ENCODE measurements at regions not wholly inside any gene's neighbourhood (a gene's known extent, or its start where the extent isn't known, plus 50 kb on each side); places are given as distances from the start of the nearest gene placed in this dataset.

DNA sequence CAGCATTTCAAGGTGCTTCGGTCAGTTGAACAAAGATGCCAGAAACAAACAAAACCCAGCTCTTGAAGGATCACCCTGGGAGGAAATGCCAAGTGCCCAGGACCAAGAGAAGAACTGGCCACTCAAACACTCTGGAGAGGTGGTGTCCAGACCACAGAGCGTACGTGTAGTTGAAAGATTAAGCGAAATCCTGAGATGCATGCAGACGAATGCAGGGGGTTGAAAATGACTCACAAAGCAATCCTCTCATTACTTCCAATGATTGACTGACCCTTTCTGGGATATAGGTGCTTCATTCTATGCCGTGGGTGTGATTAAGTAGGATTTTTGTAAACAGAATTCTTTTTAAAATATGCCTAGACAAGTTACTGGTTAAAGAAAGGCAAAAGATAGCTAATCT, 71.5 kb upstream of the ATXN1 start:
- ChIA-PET CTCF (no interaction called here), POLR2A (interaction anchor here (1.6 kb wide), 1 partner anchor 10 kb away, joined by 3 read pairs; no protein-coding TSS in a partner anchor)
- TF ChIP-seq L3MBTL2 (conservative IDR thresholded peaks at IDR 0.05), result no peak
- no peak for TF ChIP-seq FOXK2 (IDR thresholded peaks at IDR 0.05)
- no peak for TF ChIP-seq ZNF384 (IDR thresholded peaks at IDR 0.05)
- TF ChIP-seq SP1 (IDR thresholded peaks at IDR 0.05), result no peak
- TF ChIP-seq, protein P1, sequence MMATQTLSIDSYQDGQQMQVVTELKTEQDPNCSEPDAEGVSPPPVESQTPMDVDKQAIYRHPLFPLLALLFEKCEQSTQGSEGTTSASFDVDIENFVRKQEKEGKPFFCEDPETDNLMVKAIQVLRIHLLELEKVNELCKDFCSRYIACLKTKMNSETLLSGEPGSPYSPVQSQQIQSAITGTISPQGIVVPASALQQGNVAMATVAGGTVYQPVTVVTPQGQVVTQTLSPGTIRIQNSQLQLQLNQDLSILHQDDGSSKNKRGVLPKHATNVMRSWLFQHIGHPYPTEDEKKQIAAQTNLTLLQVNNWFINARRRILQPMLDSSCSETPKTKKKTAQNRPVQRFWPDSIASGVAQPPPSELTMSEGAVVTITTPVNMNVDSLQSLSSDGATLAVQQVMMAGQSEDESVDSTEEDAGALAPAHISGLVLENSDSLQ (IDR thresholded peaks at IDR 0.05), result no peak
- no peak for TF ChIP-seq BHLHE40 (IDR thresholded peaks at IDR 0.05; ENCODE audit: borderline replicate concordance)
- no peak for TF ChIP-seq LEF1 (IDR thresholded peaks at IDR 0.05; ENCODE audit: borderline replicate concordance)
- DNase-seq (ENCODE audit: extremely low spot score), result no peak

- TF ChIP-seq FOXK2 (IDR thresholded peaks at IDR 0.05) (no peak), ARNT (IDR thresholded peaks at IDR 0.05) (no peak), FOXM1 (IDR thresholded peaks at IDR 0.05; ENCODE audit: borderline replicate concordance) (no peak), LEF1 (IDR thresholded peaks at IDR 0.05; ENCODE audit: borderline replicate concordance) (no peak), SP1 (IDR thresholded peaks at IDR 0.05) (no peak), CTBP1 (IDR thresholded peaks at IDR 0.05; ENCODE audit: borderline replicate concordance) (no peak), L3MBTL2 (conservative IDR thresholded peaks at IDR 0.05) (no peak), ZNF384 (IDR thresholded peaks at IDR 0.05) (no peak), SUZ12 (IDR thresholded peaks at IDR 0.05) (no peak), ELF4 (IDR thresholded peaks at IDR 0.05) (no peak)
- TF ChIP-seq, protein P1 (IDR thresholded peaks at IDR 0.05), result no peak
- CTCF ChIA-PET, result no interaction called here
- POLR2A ChIA-PET, result interaction anchor here (1.6 kb wide), 1 partner anchor 9 kb away, joined by 3 read pairs; no protein-coding TSS in a partner anchor
- DNase-seq (ENCODE audit: extremely low spot score), result no peak
Observed at GRCh38 chr6:16832043-16832567, 70.8 kb upstream of the ATXN1 start.

GRCh38 chr6:16831136-16831535, 69.9 kb upstream of the ATXN1 start:
- POLR2A ChIA-PET, result no interaction called here
- no peak for DNase-seq (ENCODE audit: extremely low spot score)
- no peak for TF ChIP-seq LEF1 (IDR thresholded peaks at IDR 0.05; ENCODE audit: borderline replicate concordance)
- TF ChIP-seq L3MBTL2 (conservative IDR thresholded peaks at IDR 0.05), result no peak
- no peak for TF ChIP-seq FOXA1 (IDR thresholded peaks at IDR 0.05)
- TF ChIP-seq BHLHE40 (IDR thresholded peaks at IDR 0.05; ENCODE audit: borderline replicate concordance), result no peak
- no peak for TF ChIP-seq FOXM1 (IDR thresholded peaks at IDR 0.05; ENCODE audit: borderline replicate concordance)
- no peak for TF ChIP-seq ARNT (IDR thresholded peaks at IDR 0.05)
- TF ChIP-seq CTBP1 (IDR thresholded peaks at IDR 0.05; ENCODE audit: borderline replicate concordance), result no peak
- CTCF ChIA-PET, result no interaction called here

DNA sequence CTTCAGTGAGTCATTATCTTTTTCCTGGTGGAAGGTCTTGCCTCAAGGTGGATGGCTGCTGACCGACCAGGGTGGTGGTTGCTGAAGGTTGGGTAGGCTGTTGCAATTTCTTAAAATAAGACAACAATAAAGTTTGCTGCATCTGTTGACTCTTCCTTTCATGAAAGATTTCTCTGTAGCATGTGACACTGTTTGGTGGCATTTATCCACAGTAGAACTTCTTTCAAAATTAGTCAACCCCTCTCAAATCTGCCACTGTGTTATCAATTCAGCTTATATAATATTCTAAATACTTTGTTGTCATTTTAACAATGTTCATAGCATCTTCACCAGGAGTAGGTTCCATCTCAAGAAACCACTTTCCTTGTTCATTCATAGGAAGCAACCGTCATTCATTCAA, 66.8 kb upstream of the ATXN1 start:
- no peak for TF ChIP-seq ELF4 (IDR thresholded peaks at IDR 0.05)
- no peak for TF ChIP-seq CTBP1 (IDR thresholded peaks at IDR 0.05; ENCODE audit: borderline replicate concordance)
- TF ChIP-seq SP1 (IDR thresholded peaks at IDR 0.05), result no peak
- TF ChIP-seq L3MBTL2 (conservative IDR thresholded peaks at IDR 0.05), result no peak
- TF ChIP-seq SUZ12 (IDR thresholded peaks at IDR 0.05), result no peak
- no peak for TF ChIP-seq HDGF (IDR thresholded peaks at IDR 0.05; ENCODE audit: borderline replicate concordance)
- TF ChIP-seq FOXA1 (IDR thresholded peaks at IDR 0.05), result no peak
- no peak for TF ChIP-seq ARNT (IDR thresholded peaks at IDR 0.05)
- POLR2A ChIA-PET, result no interaction called here
- CTCF ChIA-PET, result no interaction called here
- DNase-seq (ENCODE audit: extremely low spot score), result no peak

DNA sequence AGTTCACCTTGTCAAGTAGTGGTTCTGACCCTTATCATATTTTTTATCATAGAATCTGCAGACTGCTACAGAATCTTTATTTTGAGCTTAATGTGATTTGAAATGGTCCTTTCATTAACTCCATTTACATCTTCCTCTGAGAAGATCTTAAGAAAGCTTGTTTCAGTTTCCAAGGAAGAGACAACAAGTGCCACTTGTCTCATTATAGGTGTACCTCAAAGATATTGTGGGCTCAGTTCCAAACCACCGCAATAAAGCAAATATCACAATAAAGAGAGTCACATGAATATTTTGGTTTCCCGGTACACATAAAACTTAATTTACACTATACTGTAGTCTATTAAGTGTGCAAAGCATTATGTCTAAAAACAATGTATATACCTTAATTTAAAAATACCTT, 66.4 kb upstream of the ATXN1 start:
- no peak for DNase-seq (ENCODE audit: extremely low spot score)
- ChIA-PET CTCF (no interaction called here), POLR2A (no interaction called here)
- TF ChIP-seq FOXK2 (IDR thresholded peaks at IDR 0.05) (no peak), ZNF384 (IDR thresholded peaks at IDR 0.05) (no peak), FOXM1 (IDR thresholded peaks at IDR 0.05; ENCODE audit: borderline replicate concordance) (no peak), CTBP1 (IDR thresholded peaks at IDR 0.05; ENCODE audit: borderline replicate concordance) (no peak)
- TF ChIP-seq, protein P1 (IDR thresholded peaks at IDR 0.05), result no peak

DNA sequence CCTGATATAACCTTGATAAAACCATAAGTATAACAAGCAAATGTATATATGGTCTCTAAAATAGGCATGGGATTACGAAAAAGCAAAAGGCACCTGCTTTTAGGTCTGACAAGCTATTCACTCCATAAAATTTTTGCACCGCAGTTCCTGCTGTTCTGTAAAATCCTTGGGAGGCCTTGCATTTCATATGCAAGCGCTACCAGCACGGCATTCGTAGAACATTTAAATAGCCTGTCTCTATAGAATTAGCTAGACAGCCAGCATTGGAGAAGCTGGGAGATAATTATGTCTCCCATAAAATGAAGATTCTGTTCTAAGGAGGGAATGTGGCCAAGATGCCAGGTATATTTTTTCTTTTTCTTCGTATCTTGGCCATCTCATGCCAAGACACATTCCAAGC, 64.5 kb upstream of the ATXN1 start:
- CTCF ChIA-PET, result no interaction called here
- POLR2A ChIA-PET, result no interaction called here
- TF ChIP-seq ZNF384 (IDR thresholded peaks at IDR 0.05), result no peak
- TF ChIP-seq TARDBP (IDR thresholded peaks at IDR 0.05), result no peak
- TF ChIP-seq ARNT (IDR thresholded peaks at IDR 0.05), result no peak
- TF ChIP-seq SUZ12 (IDR thresholded peaks at IDR 0.05), result no peak
- TF ChIP-seq CTBP1 (IDR thresholded peaks at IDR 0.05; ENCODE audit: borderline replicate concordance), result no peak
- no peak for TF ChIP-seq FOXA1 (IDR thresholded peaks at IDR 0.05)
- TF ChIP-seq LEF1 (IDR thresholded peaks at IDR 0.05; ENCODE audit: borderline replicate concordance), result no peak
- no peak for TF ChIP-seq FOXM1 (IDR thresholded peaks at IDR 0.05; ENCODE audit: borderline replicate concordance)
- TF ChIP-seq NFRKB (IDR thresholded peaks at IDR 0.05), result no peak
- TF ChIP-seq BHLHE40 (IDR thresholded peaks at IDR 0.05; ENCODE audit: borderline replicate concordance), result no peak
- TF ChIP-seq, protein P1 (IDR thresholded peaks at IDR 0.05), result no peak
- no peak for TF ChIP-seq FOXK2 (IDR thresholded peaks at IDR 0.05)
- TF ChIP-seq ELF4 (IDR thresholded peaks at IDR 0.05), result no peak
- TF ChIP-seq L3MBTL2 (conservative IDR thresholded peaks at IDR 0.05), result no peak
- TF ChIP-seq HDGF (IDR thresholded peaks at IDR 0.05; ENCODE audit: borderline replicate concordance), result no peak
- TF ChIP-seq SP1 (IDR thresholded peaks at IDR 0.05), result no peak
- DNase-seq (ENCODE audit: extremely low spot score), result no peak

All from HEK293T (cell line).